Upper lobe of right lung (tissue), 1 donor: ENCODE measurements at regions not wholly inside any gene's neighbourhood (a gene's known extent, or its start where the extent isn't known, plus 50 kb on each side); places are given as distances from the start of the nearest gene placed in this dataset.

Experiments used
- ATAC-seq: fragments of 200-7000 bp; cut with Tn5 transposase; one replicate; pipeline ENCODE4 v1.9.1; 2020; ENCODE audit warnings: mild to moderate bottlenecking, moderate library complexity
- DNase-seq: peaks from one replicate; pipeline ENCODE4 v3.0.0-alpha.2; 2020
- H3K27ac ChIP-seq: fragments of 200-600 bp; one replicate; pipeline ENCODE4 v1.8.0; 2022
- H3K27me3 ChIP-seq: fragments of 200-600 bp; one replicate; pipeline ENCODE4 v1.8.0; 2022; ENCODE audit warnings: mild to moderate bottlenecking
- H3K36me3 ChIP-seq: fragments of 200-600 bp; one replicate; pipeline ENCODE4 v1.8.0; 2022
- H3K4me1 ChIP-seq: fragments of 200-600 bp; one replicate; pipeline ENCODE4 v1.8.0; 2022
- H3K4me3 ChIP-seq: fragments of 200-600 bp; one replicate; pipeline ENCODE4 v1.8.0; 2022; ENCODE audit warnings: mild to moderate bottlenecking
- H3K9me3 ChIP-seq: fragments of 200-600 bp; one replicate; pipeline ENCODE4 v1.8.0; 2022
- CTCF ChIP-seq: fragments of 200-600 bp; IDR thresholded peaks from one replicate; pipeline ENCODE4 v1.8.0; 2022; ENCODE audit warnings: antibody characterized with exemption
- intact Hi-C: fragments of 100-400 bp; cut with DNase I; formaldehyde crosslinking; loops from one replicate; pipeline ENCODE4 v1.11.0; 2022
- donor health status: DM: no; HTN: yes; CAD: no; lungs with severe emphysema.

- no peaks in the 10 kb centered on the region for H3K27me3 ChIP-seq
- no peak overlapping the region for H3K4me3 ChIP-seq
- ATAC-seq, result no peak
- DNase-seq, result no peak
- TF ChIP-seq CTCF, result no peak
- H3K4me1 ChIP-seq, result peaks cover 47% of the 10 kb centered on the region
- no peaks in the 10 kb centered on the region for H3K36me3 ChIP-seq
- no peaks in the 10 kb centered on the region for H3K9me3 ChIP-seq
- no peak overlapping the region for H3K27ac ChIP-seq
- intact Hi-C loops, result no loop called here
These were observed 90.2 kb downstream of the NFKBIZ start for GRCh38 chr3:101939361-101940049.

- no peaks in the 10 kb centered on the region for H3K36me3 ChIP-seq
- H3K4me1 ChIP-seq, result peaks cover 47% of the 10 kb centered on the region
- TF ChIP-seq CTCF, result no peak
- intact Hi-C loops, result no loop called here
- H3K4me3 ChIP-seq, result no peak overlapping the region
- no peaks in the 10 kb centered on the region for H3K27me3 ChIP-seq
- H3K9me3 ChIP-seq, result no peaks in the 10 kb centered on the region
- peak overlapping the region; percentile 49 for H3K27ac ChIP-seq
- ATAC-seq (peak; percentile 81), DNase-seq (peak; percentile 71)
These were observed 91.4 kb downstream of the NFKBIZ start for GRCh38 chr3:101940521-101941317.

DNA sequence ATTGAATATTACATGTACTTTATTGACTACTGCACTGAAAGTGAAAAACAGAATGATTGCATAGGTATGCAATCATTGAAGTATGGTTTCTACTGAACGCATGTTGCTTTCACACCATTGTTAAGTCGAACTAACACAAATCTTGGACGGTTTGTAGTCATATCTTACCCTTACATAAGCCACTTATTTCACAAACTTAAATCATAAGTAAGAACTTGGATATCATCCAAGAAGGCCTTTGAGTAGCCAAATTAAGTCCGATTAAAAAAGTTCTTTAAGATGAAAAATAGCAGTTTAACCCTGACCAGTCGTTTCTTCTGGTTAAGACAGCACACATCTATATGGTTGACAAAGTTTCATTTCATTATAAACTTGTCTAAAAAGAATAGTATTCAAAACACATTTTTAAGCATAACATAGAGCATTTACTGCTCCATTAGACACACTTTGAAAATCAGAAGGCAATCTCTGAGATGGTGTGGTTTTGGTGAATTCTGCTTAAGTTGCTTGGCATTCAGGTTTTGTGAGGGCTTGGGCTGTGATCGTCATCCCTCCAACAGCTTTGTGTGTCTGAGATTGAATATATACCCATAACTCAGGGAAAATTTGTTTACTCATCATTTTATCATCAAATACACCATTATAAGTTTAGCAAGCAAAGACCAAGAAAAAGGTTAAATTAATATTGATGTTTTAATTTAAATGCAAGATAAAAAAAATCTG lies 92.2 kb downstream of the NFKBIZ start:
- Histone ChIP-seq H3K27ac (peak overlapping the region; percentile 49), H3K27me3 (no peaks in the 10 kb centered on the region), H3K36me3 (no peaks in the 10 kb centered on the region), H3K9me3 (no peaks in the 10 kb centered on the region), H3K4me1 (peaks cover 47% of the 10 kb centered on the region), H3K4me3 (no peak overlapping the region)
- TF ChIP-seq CTCF, result no peak
- intact Hi-C loops, result no loop called here
- ATAC-seq, result no peak
- DNase-seq, result no peak

- H3K9me3 ChIP-seq, result no peaks in the 10 kb centered on the region
- no peak for DNase-seq
- no peak for TF ChIP-seq CTCF
- H3K27ac ChIP-seq, result no peak overlapping the region
- peak; percentile 28 for ATAC-seq
- no peaks in the 10 kb centered on the region for H3K27me3 ChIP-seq
- no peak overlapping the region for H3K4me3 ChIP-seq
- peaks cover 47% of the 10 kb centered on the region for H3K4me1 ChIP-seq
- intact Hi-C loops, result no loop called here
- no peaks in the 10 kb centered on the region for H3K36me3 ChIP-seq
These were observed 93.0 kb downstream of the NFKBIZ start for GRCh38 chr3:101942356-101942755.

- intact Hi-C loops, result no loop called here
- TF ChIP-seq CTCF, result no peak
- Histone ChIP-seq H3K4me3 (no peak overlapping the region), H3K9me3 (no peaks in the 10 kb centered on the region), H3K36me3 (no peaks in the 10 kb centered on the region), H3K27ac (no peak overlapping the region), H3K4me1 (peaks cover 42% of the 10 kb centered on the region), H3K27me3 (no peaks in the 10 kb centered on the region)
- DNase-seq (no peak), ATAC-seq (no peak)
These were observed 93.7 kb downstream of the NFKBIZ start for GRCh38 chr3:101943029-101943428.
